Stimulated activated naive CD8-positive, alpha-beta T cell treated with anti-CD3 and anti-CD28 coated beads, Interleukin-15, amount 100 ng/mL, for 72 hours (primary cell): ENCODE measurements at regions not wholly inside any gene's neighbourhood (a gene's known extent, or its start where the extent isn't known, plus 50 kb on each side); places are given as distances from the start of the nearest gene placed in this dataset.
"Not testable (repeated sequence)": the region's sequence is repeated elsewhere in the genome, so short reads cannot be mapped to it uniquely, and the experiment has no call there.

ENCODE experiments used
- ATAC-seq: fragments of 150-1000 bp; cut with Tn5 transposase; 2 replicates; pipeline ENCODE4 v1.10.0; 2021; ENCODE audit warnings: mild to moderate bottlenecking, moderate library complexity
- DNase-seq, 2 donors: peaks; one replicate each; pipeline ENCODE4 v3.0.0; 2021 to 2022
- H3K27ac Mint-ChIP-seq, 2 donors: one replicate each; pipeline ENCODE4 v1.8.0; 2022; ENCODE audit warnings: mild to moderate bottlenecking in 2 of 2, mixed read lengths in 2 of 2, moderate library complexity in 2 of 2
- H3K27me3 Mint-ChIP-seq: one replicate; pipeline ENCODE4 v1.8.0; 2022; ENCODE audit warnings: mixed read lengths
- H3K4me1 Mint-ChIP-seq: one replicate; pipeline ENCODE4 v1.8.0; 2022; ENCODE audit warnings: mild to moderate bottlenecking, mixed read lengths
- H3K4me3 Mint-ChIP-seq, 2 donors: one replicate each; pipeline ENCODE4 v1.8.0; 2022; ENCODE audit warnings: mild to moderate bottlenecking in 2 of 2, mixed read lengths in 2 of 2, moderate library complexity in 1 of 2
- H3K9me3 Mint-ChIP-seq, 2 donors: one replicate each; pipeline ENCODE4 v1.8.0; 2022; ENCODE audit warnings: mixed read lengths in 2 of 2

DNA sequence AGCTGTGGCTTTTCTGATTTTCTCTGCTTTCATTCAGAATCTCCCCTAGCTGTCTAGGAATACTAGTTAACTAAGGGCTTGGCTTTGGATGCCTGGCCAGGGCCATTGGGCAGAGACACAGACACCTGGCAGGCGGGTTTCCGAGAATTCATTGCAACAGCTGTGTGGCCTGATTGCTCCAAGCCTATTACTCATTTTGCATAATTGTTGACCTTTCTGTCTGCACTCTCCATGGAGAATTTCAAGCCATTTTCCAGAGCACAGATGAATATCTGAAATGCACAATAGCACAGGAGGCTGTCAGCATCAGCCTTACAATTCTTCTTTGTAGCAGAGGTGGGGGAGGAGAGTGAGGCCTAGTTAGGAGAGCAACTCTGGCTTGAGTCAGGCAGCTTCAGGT, 310.5 kb downstream of the DMAC1 start:
- no peak for ATAC-seq
- H3K9me3 Mint-ChIP-seq: no peaks in the 10 kb centered on the region
- no peak overlapping the region for H3K27ac Mint-ChIP-seq
- H3K27me3 Mint-ChIP-seq: peaks cover 2% of the 10 kb centered on the region
- no peak for DNase-seq
- H3K4me1 Mint-ChIP-seq: no peaks in the 10 kb centered on the region
- no peak overlapping the region for H3K4me3 Mint-ChIP-seq

GRCh38 chr9:7484014-7484413, 315.6 kb downstream of the DMAC1 start:
- ATAC-seq, H3K9me3 Mint-ChIP-seq, H3K27ac Mint-ChIP-seq, H3K4me3 Mint-ChIP-seq, DNase-seq, H3K4me1 Mint-ChIP-seq: not testable (repeated sequence)
- H3K27me3 Mint-ChIP-seq: peaks cover 37% of the 10 kb centered on the region

DNA sequence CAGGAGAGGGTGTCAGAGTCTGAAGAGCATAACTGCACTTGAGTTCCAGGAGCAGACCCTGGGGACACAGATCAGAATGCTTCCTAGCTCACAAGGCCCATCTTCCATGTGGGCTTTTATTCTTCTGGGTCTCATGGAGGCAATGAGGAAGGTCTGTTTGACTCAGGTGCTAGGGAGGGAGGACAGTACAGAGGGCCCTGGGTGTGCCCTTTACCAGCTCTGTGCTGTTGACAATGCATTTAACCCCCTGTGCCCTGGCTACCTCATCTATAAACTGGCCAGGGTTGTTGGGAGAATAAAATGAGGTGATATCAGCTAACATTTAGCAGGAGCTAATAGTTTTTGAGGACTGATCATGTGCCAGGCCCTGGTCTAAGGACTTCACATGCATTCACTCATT, 318.0 kb downstream of the DMAC1 start:
- DNase-seq (no peak), ATAC-seq (no peak)
- Mint-ChIP-seq H3K4me1 (no peaks in the 10 kb centered on the region), H3K9me3 (no peaks in the 10 kb centered on the region), H3K27me3 (peaks cover 37% of the 10 kb centered on the region), H3K4me3 (no peak overlapping the region), H3K27ac (no peak overlapping the region)

DNA sequence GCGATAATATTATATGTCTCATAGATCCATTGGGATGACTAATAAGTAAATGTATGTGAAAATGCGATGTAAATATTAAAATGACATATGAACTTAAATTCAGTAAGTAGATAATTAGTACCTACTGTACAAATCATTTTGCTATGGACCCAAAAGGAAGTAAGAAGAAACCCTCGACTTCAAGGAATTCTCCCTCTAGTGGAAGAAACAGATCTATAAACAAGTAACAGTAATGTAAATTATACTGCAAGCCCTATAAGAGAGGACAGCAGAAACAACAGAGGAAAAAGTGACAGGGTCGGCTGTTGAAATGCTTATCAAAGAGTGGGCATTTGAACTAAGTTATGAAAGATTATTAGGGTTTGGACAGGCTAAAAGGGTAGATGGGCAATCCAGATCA, 320.3 kb downstream of the DMAC1 start:
- H3K27ac Mint-ChIP-seq: no peak overlapping the region
- no peak overlapping the region for H3K4me3 Mint-ChIP-seq
- ATAC-seq (no peak), DNase-seq (no peak)
- H3K4me1 Mint-ChIP-seq: no peaks in the 10 kb centered on the region
- peaks cover 37% of the 10 kb centered on the region for H3K27me3 Mint-ChIP-seq
- H3K9me3 Mint-ChIP-seq: no peaks in the 10 kb centered on the region

- peaks cover 31% of the 10 kb centered on the region for H3K27me3 Mint-ChIP-seq
- H3K9me3 Mint-ChIP-seq: no peaks in the 10 kb centered on the region
- no peak overlapping the region for H3K4me3 Mint-ChIP-seq
- ATAC-seq (no peak), DNase-seq (no peak)
- no peaks in the 10 kb centered on the region for H3K4me1 Mint-ChIP-seq
- no peak overlapping the region for H3K27ac Mint-ChIP-seq
Observed at GRCh38 chr9:7478646-7479045, 320.9 kb downstream of the DMAC1 start.

DNA sequence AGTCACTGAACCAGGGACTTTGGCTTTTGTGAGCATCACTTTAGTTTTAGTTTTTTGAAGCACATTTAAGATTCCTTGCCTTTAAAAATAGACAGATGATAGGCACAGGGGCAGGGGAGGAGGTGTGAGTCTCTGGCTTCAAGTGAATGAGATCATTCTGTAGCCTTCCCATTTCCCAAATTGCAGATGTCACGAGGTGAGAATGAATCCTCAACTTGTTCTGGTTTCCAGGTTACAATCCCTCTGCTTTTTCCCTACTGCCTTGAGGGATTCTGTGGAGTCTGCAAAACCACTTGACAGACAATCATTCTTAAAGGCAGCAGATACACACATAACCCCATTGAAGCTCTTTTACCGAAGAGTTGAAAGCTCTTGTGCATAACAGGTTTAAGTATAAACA, 332.4 kb downstream of the DMAC1 start:
- Mint-ChIP-seq H3K4me3 (no peak overlapping the region), H3K27me3 (peaks cover 27% of the 10 kb centered on the region), H3K9me3 (no peaks in the 10 kb centered on the region), H3K27ac (no peak overlapping the region), H3K4me1 (no peaks in the 10 kb centered on the region)
- ATAC-seq: no peak
- DNase-seq: no peak

- Mint-ChIP-seq H3K4me1 (no peaks in the 10 kb centered on the region), H3K27ac (no peak overlapping the region), H3K9me3 (peaks cover 0 to 4% of the 10 kb centered on the region in 2 donors), H3K4me3 (no peak overlapping the region), H3K27me3 (peaks cover 11% of the 10 kb centered on the region)
- ATAC-seq (no peak), DNase-seq (no peak)
Observed at GRCh38 chr9:7461791-7462190, 337.8 kb downstream of the DMAC1 start.

DNA sequence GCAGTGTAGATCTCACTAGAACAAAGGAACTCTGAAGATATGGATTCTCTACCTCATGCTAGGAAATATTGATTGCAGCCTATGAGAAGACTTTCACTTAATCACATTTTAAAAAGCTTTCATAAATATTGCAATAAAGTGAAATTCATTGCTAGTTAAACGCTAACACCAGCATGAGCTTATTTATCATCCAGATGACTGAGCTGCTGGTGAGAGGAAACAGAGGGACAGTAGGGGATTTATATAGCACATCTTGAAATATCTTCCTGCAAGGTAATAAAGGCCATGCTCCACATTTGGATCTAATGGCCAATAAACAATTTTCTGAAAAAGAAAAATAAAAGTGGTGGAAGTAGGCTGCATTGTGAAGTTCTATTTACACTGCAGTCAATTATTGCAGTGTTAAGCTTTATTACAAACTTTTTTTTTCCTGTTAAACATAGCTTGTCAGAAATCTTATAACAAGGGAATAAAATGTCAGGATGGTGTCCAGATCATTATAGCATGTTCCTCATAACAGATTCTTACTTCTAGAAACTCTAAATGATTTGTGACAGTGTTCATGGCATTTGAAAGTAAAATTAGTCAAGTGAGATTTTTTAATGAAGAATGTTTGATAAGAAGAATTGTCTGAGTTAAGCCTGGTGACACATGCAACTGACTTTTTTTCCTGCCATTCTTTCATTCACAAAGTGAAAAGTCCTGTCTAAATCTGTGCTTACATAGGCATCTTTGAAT, 342.6 kb downstream of the DMAC1 start:
- Mint-ChIP-seq H3K4me3 (no peak overlapping the region), H3K27ac (no peak overlapping the region), H3K27me3 (peaks cover 3% of the 10 kb centered on the region), H3K4me1 (no peaks in the 10 kb centered on the region), H3K9me3 (peaks cover 0 to 4% of the 10 kb centered on the region in 2 donors)
- ATAC-seq (no peak), DNase-seq (no peak)

GRCh38 chr9:7456377-7456776, 343.2 kb downstream of the DMAC1 start:
- DNase-seq (no peak), ATAC-seq (no peak)
- no peaks in the 10 kb centered on the region for H3K4me1 Mint-ChIP-seq
- H3K27ac Mint-ChIP-seq: no peak overlapping the region
- H3K9me3 Mint-ChIP-seq: peaks cover 0 to 4% of the 10 kb centered on the region in 2 donors
- peaks cover 7% of the 10 kb centered on the region for H3K27me3 Mint-ChIP-seq
- no peak overlapping the region for H3K4me3 Mint-ChIP-seq

- peaks cover 0 to 4% of the 10 kb centered on the region in 2 donors for H3K9me3 Mint-ChIP-seq
- DNase-seq (no peak), ATAC-seq (no peak)
- H3K4me1 Mint-ChIP-seq: no peaks in the 10 kb centered on the region
- peaks cover 7% of the 10 kb centered on the region for H3K27me3 Mint-ChIP-seq
- no peak overlapping the region for H3K4me3 Mint-ChIP-seq
- no peak overlapping the region for H3K27ac Mint-ChIP-seq
Observed at GRCh38 chr9:7454624-7455023, 345.0 kb downstream of the DMAC1 start.

DNA sequence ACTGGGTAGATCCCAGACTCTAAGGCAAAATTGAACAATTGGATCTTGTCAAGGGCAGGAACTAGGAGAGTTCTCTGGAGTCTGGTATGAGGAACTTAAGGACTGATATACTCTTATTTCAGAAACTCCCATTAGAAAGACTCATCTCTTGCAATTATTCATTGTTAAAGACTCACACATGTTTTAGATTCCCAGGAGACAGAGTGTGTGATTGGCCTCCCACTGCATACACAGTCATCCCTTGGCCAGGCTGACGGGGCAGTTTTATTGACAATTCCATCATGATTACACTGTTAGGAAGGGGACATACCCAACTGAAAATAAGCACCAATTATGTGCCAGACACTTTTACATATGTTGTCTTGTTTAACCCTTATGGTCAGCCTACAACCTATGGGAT, 347.2 kb downstream of the DMAC1 start:
- no peak overlapping the region for H3K4me3 Mint-ChIP-seq
- H3K4me1 Mint-ChIP-seq: no peaks in the 10 kb centered on the region
- peaks cover 7% of the 10 kb centered on the region for H3K27me3 Mint-ChIP-seq
- H3K27ac Mint-ChIP-seq: no peak overlapping the region
- no peaks in the 10 kb centered on the region for H3K9me3 Mint-ChIP-seq
- DNase-seq: no peak
- ATAC-seq: no peak

DNA sequence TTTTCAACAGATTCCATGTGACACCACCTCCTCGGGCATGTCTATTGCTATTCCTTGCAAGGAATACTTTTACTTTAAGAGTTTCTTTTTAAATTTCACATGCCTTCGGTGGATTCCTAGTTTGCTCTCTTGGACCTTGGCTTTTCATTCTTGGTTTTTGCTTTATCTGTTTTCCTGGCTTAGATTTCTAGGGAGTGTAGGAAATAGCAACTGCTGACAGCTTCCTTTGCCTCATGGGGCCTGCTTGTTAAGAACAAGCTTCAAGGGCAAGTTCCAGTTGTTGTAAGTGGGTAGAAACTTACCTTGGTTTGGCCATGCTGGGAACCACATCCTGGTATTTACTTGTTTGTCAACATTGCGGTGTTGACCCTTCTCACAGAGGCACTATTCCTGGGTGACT, 348.5 kb downstream of the DMAC1 start:
- no peak for ATAC-seq
- Mint-ChIP-seq H3K27ac (no peak overlapping the region), H3K9me3 (no peaks in the 10 kb centered on the region), H3K4me3 (no peak overlapping the region), H3K27me3 (peaks cover 7% of the 10 kb centered on the region), H3K4me1 (no peaks in the 10 kb centered on the region)
- DNase-seq: no peak

- DNase-seq (no peak), ATAC-seq (no peak)
- no peak overlapping the region for H3K4me3 Mint-ChIP-seq
- no peaks in the 10 kb centered on the region for H3K4me1 Mint-ChIP-seq
- no peaks in the 10 kb centered on the region for H3K9me3 Mint-ChIP-seq
- no peak overlapping the region for H3K27ac Mint-ChIP-seq
- no peaks in the 10 kb centered on the region for H3K27me3 Mint-ChIP-seq
Observed at GRCh38 chr9:7443541-7443940, 356.0 kb downstream of the DMAC1 start.

DNA sequence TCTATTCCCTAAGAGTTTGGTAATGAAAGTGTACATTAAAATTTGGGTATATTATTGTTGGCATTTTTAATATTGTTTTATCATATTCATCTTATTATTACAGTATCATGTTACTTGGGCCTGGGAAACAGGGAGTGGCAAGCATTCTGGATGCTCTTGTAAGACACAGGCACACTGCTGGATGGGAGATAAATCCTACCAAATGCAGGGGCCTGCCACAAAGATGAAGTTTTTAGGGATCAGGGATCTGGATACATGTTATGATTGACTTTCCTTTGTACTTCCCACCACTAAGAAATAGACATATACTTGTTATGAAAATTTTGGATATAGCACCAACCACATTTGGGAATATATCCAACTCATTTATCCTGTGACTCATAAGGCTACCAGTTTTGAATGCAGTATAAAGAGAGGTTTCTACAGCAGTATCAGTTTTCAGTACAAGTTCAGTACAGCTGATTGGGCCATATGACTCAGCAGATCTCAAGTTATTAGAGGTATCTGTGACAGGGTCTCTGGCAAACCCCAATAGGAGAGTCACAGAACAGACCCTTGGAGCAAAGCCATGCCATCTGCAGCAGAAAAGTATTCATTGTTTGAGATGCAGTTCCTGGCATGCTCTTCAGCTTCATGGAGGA, 360.1 kb downstream of the DMAC1 start:
- Mint-ChIP-seq H3K27me3 (peaks cover 6% of the 10 kb centered on the region), H3K4me3 (no peak overlapping the region), H3K9me3 (no peaks in the 10 kb centered on the region), H3K4me1 (no peaks in the 10 kb centered on the region), H3K27ac (no peak overlapping the region)
- DNase-seq (no peak), ATAC-seq (no peak)

DNA sequence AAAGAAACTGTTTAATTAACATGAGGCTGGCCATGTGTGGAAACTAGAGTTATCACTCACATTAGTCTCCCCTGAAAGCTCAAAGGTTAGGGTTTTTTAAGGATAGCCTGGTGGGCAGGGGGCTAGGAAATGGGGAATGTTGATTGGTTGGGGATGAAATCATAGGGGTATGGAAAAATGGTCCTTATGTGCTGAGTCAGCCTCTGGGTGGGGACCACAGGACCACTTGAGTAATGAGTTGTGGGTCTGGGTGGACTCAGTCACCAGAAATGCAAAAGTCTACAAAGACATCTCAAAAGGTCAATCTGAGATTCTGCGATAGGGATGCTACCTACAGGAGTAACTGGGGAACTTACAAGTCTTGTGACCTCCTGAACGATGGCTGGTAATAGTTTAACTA, 362.8 kb downstream of the DMAC1 start:
- DNase-seq: no peak
- Mint-ChIP-seq H3K9me3 (peaks cover 7 to 22% of the 10 kb centered on the region in 2 donors), H3K4me3 (no peak overlapping the region), H3K27ac (no peak overlapping the region), H3K27me3 (peaks cover 16% of the 10 kb centered on the region), H3K4me1 (no peaks in the 10 kb centered on the region)
- no peak for ATAC-seq

DNA sequence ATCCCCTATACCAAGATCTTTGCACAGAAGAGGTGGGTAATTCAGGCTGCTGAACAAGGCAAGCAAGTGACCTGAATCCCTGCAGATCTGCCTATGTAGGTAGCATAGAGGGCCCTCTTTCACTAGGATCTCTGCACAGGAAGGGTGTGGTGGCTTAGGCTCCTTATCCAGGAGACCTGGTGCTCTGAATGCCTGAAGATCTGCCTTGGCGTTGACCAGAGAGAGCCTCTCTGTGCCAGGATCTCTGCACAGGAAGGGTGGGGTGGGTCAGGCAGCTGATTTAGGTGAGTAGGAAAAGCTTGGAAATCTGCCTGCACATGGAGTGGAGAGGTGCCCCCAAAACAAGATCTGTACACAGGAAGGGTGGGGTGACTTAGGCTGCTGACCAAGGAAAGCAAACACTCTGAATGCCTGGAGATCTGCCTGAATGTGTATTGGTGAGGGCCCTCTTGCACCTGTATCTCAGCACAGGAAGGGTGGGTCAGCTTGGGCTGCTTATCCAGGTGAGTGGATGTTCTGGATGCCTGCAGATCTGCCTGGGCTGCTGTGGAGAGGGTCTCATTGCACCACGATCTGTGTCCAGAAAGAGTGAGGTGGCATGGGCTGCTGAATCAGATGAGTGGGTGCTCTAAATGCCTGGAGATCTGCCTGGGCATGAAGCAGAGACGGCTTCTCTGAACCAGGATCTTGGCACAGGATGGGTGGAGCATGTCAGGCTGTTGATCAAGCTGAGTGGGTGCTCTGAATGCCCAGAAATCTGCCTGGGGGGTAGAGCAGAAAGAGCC, 365.9 kb downstream of the DMAC1 start:
- Mint-ChIP-seq H3K4me1 (no peaks in the 10 kb centered on the region), H3K27me3 (peaks cover 24% of the 10 kb centered on the region), H3K4me3 (no peak overlapping the region), H3K27ac (no peak overlapping the region), H3K9me3 (peaks cover 7 to 49% of the 10 kb centered on the region in 2 donors)
- ATAC-seq (no peak), DNase-seq (no peak)
